SK-N-SH (cell line): ENCODE measurements at regions not wholly inside any gene's neighbourhood (a gene's known extent, or its start where the extent isn't known, plus 50 kb on each side); places are given as distances from the start of the nearest gene placed in this dataset.

Experiments used
- CTCF ChIA-PET: fragments of 300-600, 350-600 bp; formaldehyde crosslinking; extraction: SDS; loops from one replicate; lab custom pipeline; 2021; lab: Yijun Ruan, JAX
- POLR2A ChIA-PET: fragments of 350-600 bp; sonication (Branson Sonifier 250); formaldehyde crosslinking; extraction: SDS; loops from one replicate; lab custom pipeline; 2020; ENCODE audit warnings: antibody characterized with exemption, inconsistent platforms; lab: Yijun Ruan, JAX
- DNase-seq: peaks from one replicate; pipeline ENCODE4 v3.0.0; 2012
- H2AFZ ChIP-seq: fragments of 200-600 bp; sonication (generic); 2 replicates; pipeline ENCODE4 v1.8.1; 2016; ENCODE audit warnings: antibody characterized with exemption, mild to moderate bottlenecking, low read depth
- H3F3A ChIP-seq: fragments of 200-600 bp; sonication (generic); replicated peaks from 2 replicates; pipeline ENCODE3; 2016; ENCODE audit warnings: antibody characterized with exemption, mild to moderate bottlenecking; ENCODE audit not compliant: insufficient read depth
- H3K27ac ChIP-seq, 2 experiments: fragments of 200-500 bp in 1 of 2; fragments of 200-600 bp in 1 of 2; sonication (Bioruptor generic) in 1 of 2; sonication (generic), shearing (Covaris generic) in 1 of 2; 2 replicates each; pipeline versions ENCODE4 v1.5.1 to v1.6.1; 2014 to 2016; ENCODE audit warnings: low read depth in 2 of 2, inconsistent platforms in 1 of 2, low read length in 1 of 2, mild to moderate bottlenecking in 1 of 2, mixed read lengths in 1 of 2
- H3K27me3 ChIP-seq: fragments of 200-600 bp; sonication (generic), shearing (Covaris generic); 2 replicates; pipeline ENCODE4 v1.6.1; 2016; ENCODE audit warnings: mixed run types; ENCODE audit not compliant: insufficient read depth
- H3K36me3 ChIP-seq, 2 experiments: fragments of 200-500 bp in 1 of 2; fragments of 200-600 bp in 1 of 2; sonication (Bioruptor generic) in 1 of 2; sonication (generic) in 1 of 2; replicated peaks in 1 of 2; 2 replicates each; pipeline versions ENCODE3 to v1.5.1; 2014 to 2016; ENCODE audit warnings: low read length in 1 of 2, mild to moderate bottlenecking in 1 of 2; ENCODE audit not compliant: insufficient read depth in 2 of 2, control insufficient read depth in 1 of 2
- H3K4me1 ChIP-seq, 2 experiments: fragments of 200-500 bp in 1 of 2; fragments of 200-600 bp in 1 of 2; sonication (Bioruptor generic) in 1 of 2; sonication (generic), shearing (Covaris generic) in 1 of 2; 2 replicates each; pipeline versions ENCODE4 v1.5.1 to v1.6.1; 2014 to 2016; ENCODE audit warnings: low read depth in 1 of 2, low read length in 1 of 2, mixed run types in 1 of 2; ENCODE audit not compliant: insufficient read depth in 2 of 2, control insufficient read depth in 1 of 2
- H3K4me2 ChIP-seq: fragments of 200-600 bp; sonication (generic), shearing (Covaris generic); 2 replicates; pipeline ENCODE4 v1.6.1; 2017; ENCODE audit warnings: mixed run types
- H3K4me3 ChIP-seq, 2 experiments: fragments of 200-500 bp in 1 of 2; fragments of 200-600 bp in 1 of 2; sonication (Bioruptor generic) in 1 of 2; sonication (generic), shearing (Covaris generic) in 1 of 2; 2 replicates each; pipeline versions ENCODE4 v1.5.1 to v1.8.1; 2014 to 2016; ENCODE audit warnings: low read depth in 2 of 2, inconsistent platforms in 1 of 2, low read length in 1 of 2, mild to moderate bottlenecking in 1 of 2, mixed read lengths in 1 of 2, moderate library complexity in 1 of 2
- H3K79me2 ChIP-seq: fragments of 200-600 bp; sonication (generic); 2 replicates; pipeline ENCODE4 v1.8.1; 2017; ENCODE audit warnings: mild to moderate bottlenecking; ENCODE audit not compliant: insufficient read depth
- H3K9ac ChIP-seq: fragments of 200-600 bp; sonication (generic); 2 replicates; pipeline ENCODE4 v1.6.1; 2017; ENCODE audit warnings: mixed run types
- H3K9me2 ChIP-seq: fragments of 200-600 bp; sonication (generic); 2 replicates; pipeline ENCODE4 v1.6.1; 2017; ENCODE audit warnings: mixed run types
- H3K9me3 ChIP-seq: fragments of 200-600 bp; sonication (generic); 2 replicates; pipeline ENCODE4 v1.6.1; 2017; ENCODE audit warnings: mixed run types, mild to moderate bottlenecking, moderate library complexity
- H4K20me1 ChIP-seq: fragments of 200-600 bp; sonication (generic); 2 replicates; pipeline ENCODE4 v1.6.1; 2017; ENCODE audit warnings: mild to moderate bottlenecking, mixed run types; ENCODE audit not compliant: insufficient read depth
- CHD2 ChIP-seq: fragments of 150-350 bp; IDR thresholded peaks from 2 replicates; pipeline ENCODE4 v1.6.1; 2018; ENCODE audit warnings: low read length; ENCODE audit not compliant: partially characterized antibody
- ELF1 ChIP-seq: IDR thresholded peaks from 2 replicates; pipeline ENCODE4 v1.4.0; 2012
- EP300 ChIP-seq, 2 experiments: IDR thresholded peaks; 2 replicates each; pipeline versions ENCODE4 v1.4.0 to v1.6.1; 2012; ENCODE audit warnings: borderline replicate concordance in 1 of 2, low read depth in 1 of 2, low read length in 1 of 2
- EZH2phosphoT487 ChIP-seq: fragments of 200-600 bp; sonication (generic); IDR thresholded peaks from 2 replicates; pipeline ENCODE4 v1.6.1; 2017; ENCODE audit warnings: low read depth, mixed run types, mild to moderate bottlenecking, antibody characterized with exemption, moderate library complexity, borderline replicate concordance
- FOSL2 ChIP-seq: IDR thresholded peaks from 2 replicates; pipeline ENCODE4 v1.4.0; 2012; ENCODE audit warnings: low read depth, mild to moderate bottlenecking, moderate library complexity, borderline replicate concordance
- FOXM1 ChIP-seq: IDR thresholded peaks from 2 replicates; pipeline ENCODE4 v1.4.0; 2012; ENCODE audit warnings: low read depth, mild to moderate bottlenecking
- GABPA ChIP-seq: IDR thresholded peaks from 2 replicates; pipeline ENCODE4 v1.4.0; 2012; ENCODE audit warnings: low read depth, mild to moderate bottlenecking
- IRF3 ChIP-seq: fragments of 150-350 bp; IDR thresholded peaks from 2 replicates; pipeline ENCODE4 v1.6.1; 2016; ENCODE audit warnings: mild to moderate bottlenecking, low read depth, low read length
- JUND ChIP-seq: IDR thresholded peaks from 2 replicates; pipeline ENCODE4 v1.4.0; 2012
- MEF2A ChIP-seq: IDR thresholded peaks from 2 replicates; pipeline ENCODE4 v1.4.0; 2012; ENCODE audit warnings: low read depth, borderline replicate concordance
- MXI1 ChIP-seq: IDR thresholded peaks from 2 replicates; pipeline ENCODE4 v1.6.1; 2012; ENCODE audit warnings: mild to moderate bottlenecking, low read depth, low read length, improper control_type of control experiment
- NRF1 ChIP-seq: IDR thresholded peaks from 2 replicates; pipeline ENCODE4 v1.6.1; 2012; ENCODE audit warnings: low read depth, mild to moderate bottlenecking, low read length
- POLR2AphosphoS5 ChIP-seq: IDR thresholded peaks from 2 replicates; pipeline ENCODE4 v1.6.1; 2012; ENCODE audit warnings: low read depth, low read length
- RCOR1 ChIP-seq: fragments of 150-350 bp; IDR thresholded peaks from 2 replicates; pipeline ENCODE4 v1.6.1; 2017; ENCODE audit warnings: antibody characterized with exemption, low read length
- RFX5 ChIP-seq: IDR thresholded peaks from 2 replicates; pipeline ENCODE4 v1.6.1; 2012; ENCODE audit warnings: mild to moderate bottlenecking, improper control_type of control experiment, low read length
- SIN3A ChIP-seq: IDR thresholded peaks from 2 replicates; pipeline ENCODE4 v1.6.1; 2012; ENCODE audit warnings: low read depth, mild to moderate bottlenecking, low read length, moderate library complexity, borderline replicate concordance
- SMC3 ChIP-seq: IDR thresholded peaks from 2 replicates; pipeline ENCODE4 v1.6.1; 2012; ENCODE audit warnings: low read depth, low read length, improper control_type of control experiment
- TAF1 ChIP-seq: IDR thresholded peaks from 2 replicates; pipeline ENCODE4 v1.6.1; 2012; ENCODE audit warnings: low read depth, mild to moderate bottlenecking, low read length, moderate library complexity, borderline replicate concordance
- TCF12 ChIP-seq: IDR thresholded peaks from 2 replicates; pipeline ENCODE4 v1.4.0; 2012
- YY1 ChIP-seq: IDR thresholded peaks from 2 replicates; pipeline ENCODE4 v1.4.0; 2012; ENCODE audit warnings: low read depth, mild to moderate bottlenecking
- WGBS: methylation state at CpG from one replicate; pipeline ENCODE4 v1.1.6; 2017; ENCODE audit warnings: low lambda C conversion rate; 5-methylcytosine and 5-hydroxymethylcytosine counted together
- TF ChIP-seq, protein P1 (sequence below): IDR thresholded peaks from 2 replicates; pipeline ENCODE4; 2012
- TF ChIP-seq, protein P2 (sequence below): fragments of 150-350 bp; IDR thresholded peaks from 2 replicates; pipeline ENCODE4 v1.6.1; 2017; ENCODE audit warnings: antibody characterized with exemption, low read length, low read depth, borderline replicate concordance
- TF ChIP-seq, protein P3 (sequence below): IDR thresholded peaks from 2 replicates; pipeline ENCODE4 v1.4.0; 2012; ENCODE audit warnings: low read depth
- TF ChIP-seq, protein P4 (sequence below): IDR thresholded peaks from 2 replicates; pipeline ENCODE4 v1.6.1; 2012; ENCODE audit warnings: mild to moderate bottlenecking, low read depth, low read length, moderate library complexity

- ChIA-PET POLR2A (no interaction called here), CTCF (no interaction called here)
- peak overlapping the region; percentile 95 to 97 for H3K4me3 ChIP-seq
- peak; percentile 86 for DNase-seq
- H3K27ac ChIP-seq: peak overlapping the region; percentile 81 to 89
- peak overlapping the region; percentile 94; the same call in 1 of the 2 replicates for H2AFZ ChIP-seq
- H3K9me3 ChIP-seq: no peaks in the 10 kb centered on the region
- no peaks in the 10 kb centered on the region for H4K20me1 ChIP-seq
- H3K4me2 ChIP-seq: peak overlapping the region; percentile 86
- H3K36me3 ChIP-seq: peaks cover 23 to 35% of the 10 kb centered on the region in 2 experiments
- peaks cover 90% of the 10 kb centered on the region for H3K79me2 ChIP-seq
- 0% methylated on average over 26 of the region's 52 CpGs for WGBS
- peaks cover 0 to 6% of the 10 kb centered on the region in 2 experiments; a peak in 2 of 4 replicates for H3K4me1 ChIP-seq
- no peaks in the 10 kb centered on the region for H3K27me3 ChIP-seq
- H3K9me2 ChIP-seq: no peaks in the 10 kb centered on the region
- peaks cover 6% of the 10 kb centered on the region for H3F3A ChIP-seq
- peak overlapping the region; percentile 92 for H3K9ac ChIP-seq
- TF ChIP-seq RCOR1 (peak; percentile 72), CHD2 (peak; percentile 69), TCF12 (no peak; the same call in 1 of the 2 replicates), IRF3 (peak; percentile 85), RFX5 (peak; percentile 81), ELF1 (no peak), TAF1 (peak; percentile 86), YY1 (0 out of 2 replicates have a peak, but pooled peaks have one; percentile 43), MXI1 (peak; percentile 99), SIN3A (peak; percentile 76), NRF1 (no peak), POLR2AphosphoS5 (peak; percentile 94), EP300 (IDR thresholded peaks at IDR 0.05; ENCODE audit: borderline replicate concordance in 1 of 2, low read depth in 1 of 2, low read length in 1 of 2) (no peak; a peak in 1 of 4 replicates), JUND (no peak), SMC3 (0 out of 2 replicates have a peak, but pooled peaks have one; percentile 4), FOXM1 (no peak), FOSL2 (no peak), EZH2phosphoT487 (no peak), MEF2A (no peak), GABPA (no peak; the same call in 1 of the 2 replicates)
- TF ChIP-seq, protein P1, sequence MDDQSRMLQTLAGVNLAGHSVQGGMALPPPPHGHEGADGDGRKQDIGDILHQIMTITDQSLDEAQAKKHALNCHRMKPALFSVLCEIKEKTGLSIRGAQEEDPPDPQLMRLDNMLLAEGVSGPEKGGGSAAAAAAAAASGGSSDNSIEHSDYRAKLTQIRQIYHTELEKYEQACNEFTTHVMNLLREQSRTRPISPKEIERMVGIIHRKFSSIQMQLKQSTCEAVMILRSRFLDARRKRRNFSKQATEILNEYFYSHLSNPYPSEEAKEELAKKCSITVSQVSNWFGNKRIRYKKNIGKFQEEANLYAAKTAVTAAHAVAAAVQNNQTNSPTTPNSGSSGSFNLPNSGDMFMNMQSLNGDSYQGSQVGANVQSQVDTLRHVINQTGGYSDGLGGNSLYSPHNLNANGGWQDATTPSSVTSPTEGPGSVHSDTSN: peak; percentile 40
- TF ChIP-seq, protein P2, sequence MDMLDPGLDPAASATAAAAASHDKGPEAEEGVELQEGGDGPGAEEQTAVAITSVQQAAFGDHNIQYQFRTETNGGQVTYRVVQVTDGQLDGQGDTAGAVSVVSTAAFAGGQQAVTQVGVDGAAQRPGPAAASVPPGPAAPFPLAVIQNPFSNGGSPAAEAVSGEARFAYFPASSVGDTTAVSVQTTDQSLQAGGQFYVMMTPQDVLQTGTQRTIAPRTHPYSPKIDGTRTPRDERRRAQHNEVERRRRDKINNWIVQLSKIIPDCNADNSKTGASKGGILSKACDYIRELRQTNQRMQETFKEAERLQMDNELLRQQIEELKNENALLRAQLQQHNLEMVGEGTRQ: 0 out of 2 replicates have a peak, but pooled peaks have one; percentile 18
- TF ChIP-seq, protein P3, sequence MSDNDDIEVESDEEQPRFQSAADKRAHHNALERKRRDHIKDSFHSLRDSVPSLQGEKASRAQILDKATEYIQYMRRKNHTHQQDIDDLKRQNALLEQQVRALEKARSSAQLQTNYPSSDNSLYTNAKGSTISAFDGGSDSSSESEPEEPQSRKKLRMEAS: peak; percentile 98
- TF ChIP-seq, protein P4, sequence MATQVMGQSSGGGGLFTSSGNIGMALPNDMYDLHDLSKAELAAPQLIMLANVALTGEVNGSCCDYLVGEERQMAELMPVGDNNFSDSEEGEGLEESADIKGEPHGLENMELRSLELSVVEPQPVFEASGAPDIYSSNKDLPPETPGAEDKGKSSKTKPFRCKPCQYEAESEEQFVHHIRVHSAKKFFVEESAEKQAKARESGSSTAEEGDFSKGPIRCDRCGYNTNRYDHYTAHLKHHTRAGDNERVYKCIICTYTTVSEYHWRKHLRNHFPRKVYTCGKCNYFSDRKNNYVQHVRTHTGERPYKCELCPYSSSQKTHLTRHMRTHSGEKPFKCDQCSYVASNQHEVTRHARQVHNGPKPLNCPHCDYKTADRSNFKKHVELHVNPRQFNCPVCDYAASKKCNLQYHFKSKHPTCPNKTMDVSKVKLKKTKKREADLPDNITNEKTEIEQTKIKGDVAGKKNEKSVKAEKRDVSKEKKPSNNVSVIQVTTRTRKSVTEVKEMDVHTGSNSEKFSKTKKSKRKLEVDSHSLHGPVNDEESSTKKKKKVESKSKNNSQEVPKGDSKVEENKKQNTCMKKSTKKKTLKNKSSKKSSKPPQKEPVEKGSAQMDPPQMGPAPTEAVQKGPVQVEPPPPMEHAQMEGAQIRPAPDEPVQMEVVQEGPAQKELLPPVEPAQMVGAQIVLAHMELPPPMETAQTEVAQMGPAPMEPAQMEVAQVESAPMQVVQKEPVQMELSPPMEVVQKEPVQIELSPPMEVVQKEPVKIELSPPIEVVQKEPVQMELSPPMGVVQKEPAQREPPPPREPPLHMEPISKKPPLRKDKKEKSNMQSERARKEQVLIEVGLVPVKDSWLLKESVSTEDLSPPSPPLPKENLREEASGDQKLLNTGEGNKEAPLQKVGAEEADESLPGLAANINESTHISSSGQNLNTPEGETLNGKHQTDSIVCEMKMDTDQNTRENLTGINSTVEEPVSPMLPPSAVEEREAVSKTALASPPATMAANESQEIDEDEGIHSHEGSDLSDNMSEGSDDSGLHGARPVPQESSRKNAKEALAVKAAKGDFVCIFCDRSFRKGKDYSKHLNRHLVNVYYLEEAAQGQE: no peak
Measured at GRCh38 chr10:42475168-42476098, 162.9 kb downstream of the ZNF33B start.
